Fibroblast of lung (primary cell): ENCODE measurements at regions not wholly inside any gene's neighbourhood (a gene's known extent, or its start where the extent isn't known, plus 50 kb on each side); places are given as distances from the start of the nearest gene placed in this dataset.

Experiments
- EZH2 ChIP-seq: IDR thresholded peaks from 2 replicates; pipeline ENCODE4 v1.5.1; 2012; ENCODE audit warnings: low read length, control low read depth, mild to moderate bottlenecking; ENCODE audit errors: missing control alignments
- TF ChIP-seq, protein P1 (sequence below), 2 donors: IDR thresholded peaks in 1 of 2; conservative IDR thresholded peaks in 1 of 2; 1 replicate in 1 of 2; 2 replicates in 1 of 2; pipeline ENCODE4 v1.5.1; 2011 to 2012; ENCODE audit warnings: low read length in 2 of 2, control low read depth in 1 of 2, inconsistent platforms in 1 of 2, low read depth in 1 of 2, mild to moderate bottlenecking in 1 of 2

DNA sequence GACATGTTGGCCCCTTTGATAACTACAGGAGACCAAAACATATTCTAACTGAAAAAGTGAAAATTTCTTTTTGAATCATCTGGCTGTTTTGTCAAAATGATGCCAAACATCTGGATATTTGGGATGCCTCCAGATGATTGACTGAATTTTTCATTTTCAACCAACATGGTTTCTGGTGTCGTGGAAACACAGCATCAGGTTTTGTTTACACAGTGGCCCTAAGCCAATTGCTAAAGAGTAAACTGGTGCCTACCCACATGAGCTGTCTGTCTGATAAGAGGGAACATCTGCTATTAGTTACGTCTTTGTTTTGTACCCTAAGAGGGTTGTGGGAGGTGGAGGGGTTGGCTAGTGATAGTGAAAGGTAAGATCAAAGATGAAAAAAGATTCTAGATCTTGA is 204.8 kb downstream of the KCNK2 start:
- TF ChIP-seq, protein P1, sequence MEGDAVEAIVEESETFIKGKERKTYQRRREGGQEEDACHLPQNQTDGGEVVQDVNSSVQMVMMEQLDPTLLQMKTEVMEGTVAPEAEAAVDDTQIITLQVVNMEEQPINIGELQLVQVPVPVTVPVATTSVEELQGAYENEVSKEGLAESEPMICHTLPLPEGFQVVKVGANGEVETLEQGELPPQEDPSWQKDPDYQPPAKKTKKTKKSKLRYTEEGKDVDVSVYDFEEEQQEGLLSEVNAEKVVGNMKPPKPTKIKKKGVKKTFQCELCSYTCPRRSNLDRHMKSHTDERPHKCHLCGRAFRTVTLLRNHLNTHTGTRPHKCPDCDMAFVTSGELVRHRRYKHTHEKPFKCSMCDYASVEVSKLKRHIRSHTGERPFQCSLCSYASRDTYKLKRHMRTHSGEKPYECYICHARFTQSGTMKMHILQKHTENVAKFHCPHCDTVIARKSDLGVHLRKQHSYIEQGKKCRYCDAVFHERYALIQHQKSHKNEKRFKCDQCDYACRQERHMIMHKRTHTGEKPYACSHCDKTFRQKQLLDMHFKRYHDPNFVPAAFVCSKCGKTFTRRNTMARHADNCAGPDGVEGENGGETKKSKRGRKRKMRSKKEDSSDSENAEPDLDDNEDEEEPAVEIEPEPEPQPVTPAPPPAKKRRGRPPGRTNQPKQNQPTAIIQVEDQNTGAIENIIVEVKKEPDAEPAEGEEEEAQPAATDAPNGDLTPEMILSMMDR (conservative IDR thresholded peaks at IDR 0.05 in 1 of 2, IDR thresholded peaks at IDR 0.05 in 1 of 2; ENCODE audit: low read depth in 1 of 2, low read length in 2 of 2): no peak
- TF ChIP-seq EZH2: no peak
